Spleen (tissue), 7 donors: ENCODE measurements at regions not wholly inside any gene's neighbourhood (a gene's known extent, or its start where the extent isn't known, plus 50 kb on each side); places are given as distances from the start of the nearest gene placed in this dataset.

Source experiments
- POLR2A ChIP-seq, 3 donors: fragments of 450-650 bp; IDR thresholded peaks; one replicate each; pipeline ENCODE4 v1.5.1; 2017; ENCODE audit warnings: antibody characterized with exemption in 3 of 3, mild to moderate bottlenecking in 1 of 3
- TF ChIP-seq, protein P1 (sequence below), 11 experiments: fragments of 200-600 bp in 7 of 11; fragments of 450-650 bp in 4 of 11; sonication (generic) in 4 of 11; IDR thresholded peaks in 8 of 11; conservative IDR thresholded peaks in 3 of 11; 1 replicate in 7 of 11; 2 replicates in 4 of 11; pipeline versions ENCODE4 v1.4.0 to v1.8.0; 2016 to 2021; ENCODE audit warnings: antibody characterized with exemption in 11 of 11, inconsistent platforms in 4 of 11, mild to moderate bottlenecking in 1 of 11
- donor health status: DM: no; HTN: no; CAD: no; lungs with moderate emphysema.
- donor health status: DM: no; HTN: no; CAD: no.
- donor health status: DM: no; HTN: no; CAD: no.

DNA sequence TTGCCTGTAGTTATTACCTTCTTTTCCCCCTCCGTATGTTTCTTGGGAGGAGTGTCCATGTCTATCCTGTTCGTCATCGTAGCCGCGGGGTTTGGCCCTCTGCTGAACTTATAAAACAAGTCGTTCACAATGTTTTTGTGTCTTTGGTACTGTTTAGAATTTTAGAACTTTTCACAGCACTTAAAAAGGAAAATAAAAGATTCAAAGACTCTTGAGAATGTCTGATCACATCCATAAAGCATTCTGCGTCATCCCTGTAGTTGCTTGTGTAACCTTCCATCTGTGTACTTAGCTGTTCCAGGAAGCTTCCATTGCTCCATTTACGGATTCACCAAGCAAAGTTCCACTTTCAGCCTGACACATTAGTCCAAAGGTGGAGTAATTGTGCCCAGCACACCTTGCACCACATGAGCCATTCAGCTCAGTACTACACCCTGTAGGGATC lies 677.1 kb upstream of the NR2F2 start:
- TF ChIP-seq, protein P1, sequence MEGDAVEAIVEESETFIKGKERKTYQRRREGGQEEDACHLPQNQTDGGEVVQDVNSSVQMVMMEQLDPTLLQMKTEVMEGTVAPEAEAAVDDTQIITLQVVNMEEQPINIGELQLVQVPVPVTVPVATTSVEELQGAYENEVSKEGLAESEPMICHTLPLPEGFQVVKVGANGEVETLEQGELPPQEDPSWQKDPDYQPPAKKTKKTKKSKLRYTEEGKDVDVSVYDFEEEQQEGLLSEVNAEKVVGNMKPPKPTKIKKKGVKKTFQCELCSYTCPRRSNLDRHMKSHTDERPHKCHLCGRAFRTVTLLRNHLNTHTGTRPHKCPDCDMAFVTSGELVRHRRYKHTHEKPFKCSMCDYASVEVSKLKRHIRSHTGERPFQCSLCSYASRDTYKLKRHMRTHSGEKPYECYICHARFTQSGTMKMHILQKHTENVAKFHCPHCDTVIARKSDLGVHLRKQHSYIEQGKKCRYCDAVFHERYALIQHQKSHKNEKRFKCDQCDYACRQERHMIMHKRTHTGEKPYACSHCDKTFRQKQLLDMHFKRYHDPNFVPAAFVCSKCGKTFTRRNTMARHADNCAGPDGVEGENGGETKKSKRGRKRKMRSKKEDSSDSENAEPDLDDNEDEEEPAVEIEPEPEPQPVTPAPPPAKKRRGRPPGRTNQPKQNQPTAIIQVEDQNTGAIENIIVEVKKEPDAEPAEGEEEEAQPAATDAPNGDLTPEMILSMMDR (IDR thresholded peaks at IDR 0.05 in 8 of 11, conservative IDR thresholded peaks at IDR 0.05 in 3 of 11) = no peak
- no peak for TF ChIP-seq POLR2A (IDR thresholded peaks at IDR 0.05)
